ENCODE measurements at regions not wholly inside any gene's neighbourhood (a gene's known extent, or its start where the extent isn't known, plus 50 kb on each side); places are given as distances from the start of the nearest gene placed in this dataset.

- Histone ChIP-seq H3K9me3 (ENCODE audit: control insufficient read depth, insufficient read depth, low read depth, low read length) (no peaks in the 10 kb centered on the region), H3K36me3 (ENCODE audit: control insufficient read depth in 2 of 2, insufficient read depth in 1 of 2, low read length in 2 of 2) (no peaks in the 10 kb centered on the region), H3K4me1 (ENCODE audit: control insufficient read depth, insufficient read depth, low read length) (no peaks in the 10 kb centered on the region), H3K27ac (ENCODE audit: extremely low read depth, low read depth, low read length) (no peak overlapping the region), H3K4me3 (ENCODE audit: low read depth, low read length) (no peak overlapping the region)
- TF ChIP-seq ZNF76 (tag by site-specific recombination; IDR thresholded peaks at IDR 0.05; ENCODE audit: borderline replicate concordance, low read depth), result no peak
- TF ChIP-seq ZNF223 (tag by site-specific recombination; IDR thresholded peaks at IDR 0.05), result no peak
- TF ChIP-seq ZNF169 (tag by site-specific recombination; IDR thresholded peaks at IDR 0.05), result no peak
- no peak for TF ChIP-seq SP2 (tag by site-specific recombination; IDR thresholded peaks at IDR 0.05)
- TF ChIP-seq ZNF623 (tag by site-specific recombination; IDR thresholded peaks at IDR 0.05), result no peak
- no peak for TF ChIP-seq ZSCAN18 (tag by site-specific recombination; IDR thresholded peaks at IDR 0.05)
- ChIA-PET CTCF (no interaction called here), POLR2A (no interaction called here)
Observed at GRCh38 chr3:90016555-90016954, 909.1 kb downstream of the EPHA3 start.

GRCh38 chr3:90018779-90019178, 911.4 kb downstream of the EPHA3 start:
- Histone ChIP-seq H3K4me3 (ENCODE audit: low read depth, low read length) (no peak overlapping the region), H3K9me3 (ENCODE audit: control insufficient read depth, insufficient read depth, low read depth, low read length) (no peaks in the 10 kb centered on the region), H3K27ac (ENCODE audit: extremely low read depth, low read depth, low read length) (no peak overlapping the region), H3K36me3 (ENCODE audit: control insufficient read depth in 2 of 2, insufficient read depth in 1 of 2, low read length in 2 of 2) (no peaks in the 10 kb centered on the region), H3K4me1 (ENCODE audit: control insufficient read depth, insufficient read depth, low read length) (no peaks in the 10 kb centered on the region)
- ChIA-PET CTCF (no interaction called here), POLR2A (no interaction called here)
- TF ChIP-seq ZNF202 (tag by site-specific recombination; IDR thresholded peaks at IDR 0.05; ENCODE audit: borderline replicate concordance) (no peak), ZNF112 (tag by site-specific recombination; IDR thresholded peaks at IDR 0.05) (no peak), ZNF280C (tag by site-specific recombination; IDR thresholded peaks at IDR 0.05) (no peak), ZNF785 (tag by site-specific recombination; IDR thresholded peaks at IDR 0.05) (no peak), ZNF529 (tag by site-specific recombination; IDR thresholded peaks at IDR 0.05; ENCODE audit: insufficient replicate concordance) (no peak), ZNF629 (tag by site-specific recombination; IDR thresholded peaks at IDR 0.05) (no peak), ZNF398 (tag by site-specific recombination; IDR thresholded peaks at IDR 0.05) (no peak), KLF7 (tag by site-specific recombination; IDR thresholded peaks at IDR 0.05; ENCODE audit: borderline replicate concordance) (no peak), ZNF768 (tag by site-specific recombination; IDR thresholded peaks at IDR 0.05) (no peak), HIC1 (tag by site-specific recombination; IDR thresholded peaks at IDR 0.05) (no peak), ZNF274 (IDR thresholded peaks at IDR 0.05; ENCODE audit: low read length) (no peak), ZNF274 (tag by site-specific recombination; IDR thresholded peaks at IDR 0.05; ENCODE audit: borderline replicate concordance) (no peak), GLIS2 (tag by site-specific recombination; IDR thresholded peaks at IDR 0.05) (no peak), ZNF514 (tag by site-specific recombination; IDR thresholded peaks at IDR 0.05) (no peak), FEZF1 (tag by site-specific recombination; IDR thresholded peaks at IDR 0.05) (no peak), ZNF280D (tag by site-specific recombination; IDR thresholded peaks at IDR 0.05) (no peak), ZNF639 (tag by site-specific recombination; IDR thresholded peaks at IDR 0.05) (no peak)

Measured in HEK293 (cell line).